Astrocyte (in vitro differentiated cells and primary cell): ENCODE measurements at regions not wholly inside any gene's neighbourhood (a gene's known extent, or its start where the extent isn't known, plus 50 kb on each side); places are given as distances from the start of the nearest gene placed in this dataset.

ENCODE experiments used
- CTCF ChIP-seq: IDR thresholded peaks from 2 replicates; pipeline ENCODE4 v1.5.1; 2011; ENCODE audit warnings: low read depth, mild to moderate bottlenecking, inconsistent platforms, low read length, moderate library complexity; ENCODE audit not compliant: insufficient read depth
- EZH2 ChIP-seq: IDR thresholded peaks from 2 replicates; pipeline ENCODE4 v1.6.1; 2012; ENCODE audit warnings: mild to moderate bottlenecking, low read length, inconsistent platforms; ENCODE audit not compliant: insufficient read depth

- TF ChIP-seq CTCF (no peak), EZH2 (no peak)
Observed at GRCh38 chr13:86757236-86757978, 913.8 kb upstream of the SLITRK5 start.
